Keratinocyte (primary cell): ENCODE measurements at regions not wholly inside any gene's neighbourhood (a gene's known extent, or its start where the extent isn't known, plus 50 kb on each side); places are given as distances from the start of the nearest gene placed in this dataset.

Experiments used
- CTCF ChIP-seq, 3 experiments: IDR thresholded peaks in 1 of 3; conservative IDR thresholded peaks in 1 of 3; optimal IDR thresholded peaks in 1 of 3; 2 replicates in 2 of 3; 3 replicates in 1 of 3; pipeline versions ENCODE3 to v1.5.1; 2011; ENCODE audit warnings: low read length in 3 of 3, mild to moderate bottlenecking in 3 of 3, moderate library complexity in 2 of 3, control low read depth in 1 of 3, inconsistent platforms in 1 of 3; ENCODE audit not compliant: insufficient read depth in 2 of 3; ENCODE audit errors: extremely low read depth in 1 of 3
- EZH2 ChIP-seq: IDR thresholded peaks from one replicate; pipeline ENCODE4 v1.6.1; 2012; ENCODE audit warnings: inconsistent platforms, mild to moderate bottlenecking, low read length, moderate library complexity

GRCh38 chr6:134795691-134796090 lies 154.2 kb downstream of the ALDH8A1 start:
- no peak for TF ChIP-seq CTCF (optimal IDR thresholded peaks at IDR 0.05 in 1 of 3, IDR thresholded peaks at IDR 0.05 in 1 of 3, conservative IDR thresholded peaks at IDR 0.05 in 1 of 3; ENCODE audit: extremely low read depth in 1 of 3, insufficient read depth in 2 of 3, low read length in 3 of 3)
- TF ChIP-seq EZH2 = no peak
